Neuronal stem cell (in vitro differentiated cells): ENCODE measurements at regions not wholly inside any gene's neighbourhood (a gene's known extent, or its start where the extent isn't known, plus 50 kb on each side); places are given as distances from the start of the nearest gene placed in this dataset.

ENCODE experiments used
- DNase-seq: peaks from one replicate; pipeline ENCODE4 v3.0.0-alpha.2; 2013; ENCODE audit warnings: low spot score
- H2AFZ ChIP-seq: one replicate; pipeline ENCODE4 v1.6.1; 2013; ENCODE audit warnings: mild to moderate bottlenecking, low read length, inconsistent platforms
- H2AK5ac ChIP-seq: 2 replicates; pipeline ENCODE4 v1.6.1; 2013; ENCODE audit warnings: low read depth, mild to moderate bottlenecking, inconsistent platforms, low read length, moderate library complexity, mixed read lengths
- H2BK120ac ChIP-seq: 2 replicates; pipeline ENCODE4 v1.6.1; 2013; ENCODE audit warnings: low read depth, mild to moderate bottlenecking, inconsistent platforms, low read length, moderate library complexity, mixed read lengths
- H2BK12ac ChIP-seq: one replicate; pipeline ENCODE4 v1.6.1; 2013; ENCODE audit warnings: low read length, inconsistent platforms
- H2BK15ac ChIP-seq: 2 replicates; pipeline ENCODE4 v1.6.1; 2013; ENCODE audit warnings: mild to moderate bottlenecking, low read length, inconsistent platforms, mixed read lengths
- H2BK5ac ChIP-seq: one replicate; pipeline ENCODE4 v1.6.1; 2013; ENCODE audit warnings: inconsistent platforms, mild to moderate bottlenecking, low read length, moderate library complexity
- H3K14ac ChIP-seq: one replicate; pipeline ENCODE4 v1.6.1; 2013; ENCODE audit warnings: low read length, inconsistent platforms
- H3K18ac ChIP-seq: 2 replicates; pipeline ENCODE4 v1.6.1; 2013; ENCODE audit warnings: low read length, inconsistent platforms
- H3K23ac ChIP-seq: 2 replicates; pipeline ENCODE4 v1.6.1; 2013; ENCODE audit warnings: low read depth, mild to moderate bottlenecking, mixed read lengths, low read length, inconsistent platforms; ENCODE audit not compliant: poor library complexity
- H3K27ac ChIP-seq: replicated peaks from 3 replicates; pipeline ENCODE4 v1.5.1; 2013; ENCODE audit warnings: low read length, inconsistent platforms
- H3K27me3 ChIP-seq, 3 experiments: 2 replicates each; pipeline ENCODE4 v1.6.1; 2013; ENCODE audit warnings: low read length in 3 of 3, mild to moderate bottlenecking in 2 of 3, inconsistent platforms in 1 of 3, low read depth in 1 of 3, mixed read lengths in 1 of 3, moderate library complexity in 1 of 3; ENCODE audit not compliant: control insufficient read depth in 3 of 3, insufficient read depth in 3 of 3
- H3K36me3 ChIP-seq, 2 donors: replicated peaks in 1 of 2; 2 replicates each; pipeline ENCODE4 v1.6.1; 2013; ENCODE audit warnings: low read length in 2 of 2; ENCODE audit not compliant: control insufficient read depth in 2 of 2, insufficient read depth in 2 of 2
- H3K4ac ChIP-seq: 2 replicates; pipeline ENCODE4 v1.6.1; 2013; ENCODE audit warnings: inconsistent platforms, mild to moderate bottlenecking, low read length, moderate library complexity
- H3K4me1 ChIP-seq, 2 donors: 1 replicate in 1 of 2; 2 replicates in 1 of 2; pipeline ENCODE4 v1.6.1; 2013; ENCODE audit warnings: low read length in 2 of 2, low read depth in 1 of 2; ENCODE audit not compliant: control insufficient read depth in 2 of 2, insufficient read depth in 1 of 2
- H3K4me2 ChIP-seq: one replicate; pipeline ENCODE4 v1.6.1; 2013; ENCODE audit warnings: mild to moderate bottlenecking, low read length, inconsistent platforms; ENCODE audit not compliant: insufficient read depth, poor library complexity, severe bottlenecking
- H3K4me3 ChIP-seq, 2 donors: 2 replicates each; pipeline ENCODE4 v1.5.1; 2013; ENCODE audit warnings: low read length in 2 of 2, mild to moderate bottlenecking in 2 of 2, inconsistent platforms in 1 of 2, moderate library complexity in 1 of 2
- H3K79me1 ChIP-seq: one replicate; pipeline ENCODE4 v1.6.1; 2013; ENCODE audit warnings: low read depth, mild to moderate bottlenecking, inconsistent platforms, low read length, moderate library complexity
- H3K9ac ChIP-seq: one replicate; pipeline ENCODE4 v1.6.1; 2013; ENCODE audit warnings: mild to moderate bottlenecking, low read depth, low read length, inconsistent platforms; ENCODE audit not compliant: poor library complexity
- H3K9me3 ChIP-seq, 2 donors: replicated peaks in 1 of 2; 2 replicates each; pipeline versions ENCODE3 to v1.6.1; 2013; ENCODE audit warnings: low read length in 2 of 2, mild to moderate bottlenecking in 2 of 2, inconsistent platforms in 1 of 2, low read depth in 1 of 2, mixed read lengths in 1 of 2, moderate library complexity in 1 of 2; ENCODE audit not compliant: control insufficient read depth in 2 of 2, insufficient read depth in 1 of 2
- H4K8ac ChIP-seq: one replicate; pipeline ENCODE4 v1.6.1; 2013; ENCODE audit warnings: low read depth, mild to moderate bottlenecking, inconsistent platforms, low read length, moderate library complexity
- H4K91ac ChIP-seq: one replicate; pipeline ENCODE4 v1.6.1; 2013; ENCODE audit warnings: low read length, low read depth, mild to moderate bottlenecking, inconsistent platforms; ENCODE audit not compliant: poor library complexity
- WGBS, 2 donors: extraction: QIAGEN DNeasy Blood & Tissue Kit; methylation state at CpG; one replicate each; pipeline ENCODE4 v1.1.7; 2013; ENCODE audit warnings: missing lambda C conversion rate in 2 of 2, mixed read lengths in 1 of 2; ENCODE audit not compliant: insufficient read length in 2 of 2, insufficient replicate concordance in 1 of 2; ENCODE audit errors: extremely low coverage in 2 of 2; 5-methylcytosine and 5-hydroxymethylcytosine counted together

DNA sequence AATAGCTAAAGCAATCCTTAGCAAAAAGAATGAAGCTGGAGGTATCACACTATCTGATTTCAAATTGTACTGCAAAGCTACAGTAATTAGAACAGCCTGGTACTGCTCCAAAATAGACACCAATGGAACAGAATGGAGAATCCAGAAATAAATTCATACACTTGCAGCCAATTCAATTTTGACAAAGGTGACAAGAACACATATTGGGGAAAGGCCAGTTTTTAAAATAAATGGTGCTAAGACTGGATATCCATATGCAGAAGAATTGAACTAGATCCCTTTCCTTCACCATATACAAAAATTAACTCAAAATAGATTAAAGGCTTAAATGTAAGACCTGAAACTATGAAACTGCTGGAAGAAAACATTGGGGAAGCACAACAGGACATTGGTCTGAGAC lies 748.5 kb downstream of the DNAJB9 start:
- no peak overlapping the region for H2AK5ac ChIP-seq
- no peaks in the 10 kb centered on the region for H3K36me3 ChIP-seq
- H2BK12ac ChIP-seq = no peak overlapping the region
- no peak overlapping the region for H3K18ac ChIP-seq
- H3K14ac ChIP-seq = no peak overlapping the region
- no peaks in the 10 kb centered on the region for H3K27me3 ChIP-seq
- DNase-seq = no peak
- no peak overlapping the region for H3K9ac ChIP-seq
- H3K4me2 ChIP-seq = no peak overlapping the region
- H3K27ac ChIP-seq = no peak overlapping the region
- no peak overlapping the region for H2AFZ ChIP-seq
- no peak overlapping the region for H3K23ac ChIP-seq
- no peak overlapping the region for H2BK15ac ChIP-seq
- no peak overlapping the region for H4K91ac ChIP-seq
- no peak overlapping the region for H3K4me3 ChIP-seq
- no peak overlapping the region for H4K8ac ChIP-seq
- H3K9me3 ChIP-seq = no peaks in the 10 kb centered on the region
- no peak overlapping the region for H2BK5ac ChIP-seq
- H2BK120ac ChIP-seq = no peak overlapping the region
- H3K4ac ChIP-seq = no peak overlapping the region
- no peaks in the 10 kb centered on the region for H3K79me1 ChIP-seq
- no peaks in the 10 kb centered on the region for H3K4me1 ChIP-seq

DNA sequence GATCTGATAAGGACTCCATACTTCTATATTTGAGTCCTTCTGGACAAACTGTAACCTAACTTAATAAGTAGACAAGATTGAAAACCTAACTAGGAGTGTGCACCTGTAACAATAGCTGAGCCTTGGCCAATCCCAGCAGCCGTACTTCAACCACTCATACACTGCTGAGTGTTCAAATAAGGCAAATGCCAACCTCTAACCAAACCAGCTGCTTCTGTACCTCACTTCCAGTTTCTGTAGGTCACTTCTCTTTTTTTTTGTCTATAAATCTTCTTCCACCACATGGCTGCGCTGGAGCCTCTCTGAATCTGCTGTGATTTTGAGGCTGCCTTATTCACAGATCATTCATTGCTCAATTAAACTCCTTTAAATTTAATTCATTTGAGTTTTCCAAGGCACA lies 753.2 kb downstream of the DNAJB9 start:
- DNase-seq = no peak

DNA sequence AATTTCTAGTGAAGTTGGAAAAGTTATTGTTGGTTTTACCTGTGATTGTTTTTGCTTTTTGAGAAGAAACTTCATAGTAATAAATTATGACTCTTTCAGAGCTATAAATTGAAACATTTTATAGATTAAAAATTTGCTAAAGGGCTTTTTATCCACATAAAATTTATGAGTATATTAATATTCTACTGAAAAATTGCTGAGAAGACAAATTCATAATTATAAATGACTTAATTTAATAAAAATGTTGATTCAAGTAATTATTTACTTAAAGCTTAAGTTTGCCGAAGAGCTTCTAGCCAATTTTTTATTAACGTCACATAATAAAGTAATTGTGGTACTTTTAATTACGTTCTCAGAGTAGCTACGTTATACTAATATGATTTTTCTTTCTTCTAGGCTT lies 761.7 kb downstream of the DNAJB9 start:
- H3K4me3 ChIP-seq = no peak overlapping the region
- no peak overlapping the region for H4K8ac ChIP-seq
- no peaks in the 10 kb centered on the region for H3K79me1 ChIP-seq
- no peak overlapping the region for H3K23ac ChIP-seq
- no peak overlapping the region for H2AFZ ChIP-seq
- H2AK5ac ChIP-seq = no peak overlapping the region
- H3K27me3 ChIP-seq = no peaks in the 10 kb centered on the region
- H3K4ac ChIP-seq = no peak overlapping the region
- no peak overlapping the region for H4K91ac ChIP-seq
- no peak overlapping the region for H3K18ac ChIP-seq
- H2BK120ac ChIP-seq = no peak overlapping the region
- no peaks in the 10 kb centered on the region for H3K4me1 ChIP-seq
- no peak overlapping the region for H2BK15ac ChIP-seq
- no peaks in the 10 kb centered on the region for H3K36me3 ChIP-seq
- H3K9me3 ChIP-seq = no peaks in the 10 kb centered on the region
- no peak overlapping the region for H2BK5ac ChIP-seq
- no peak for DNase-seq
- no peak overlapping the region for H3K4me2 ChIP-seq
- WGBS, 2 donors = no CpG with 5 or more reads among the region's 4 CpGs
- no peak overlapping the region for H3K14ac ChIP-seq
- H3K27ac ChIP-seq = no peak overlapping the region
- no peak overlapping the region for H2BK12ac ChIP-seq
- H3K9ac ChIP-seq = no peak overlapping the region

More for the DNA sequence above, 753.2 kb downstream of the DNAJB9 start:
- no CpG with 5 or more reads among the region's 2 CpGs for WGBS, 2 donors
- Histone ChIP-seq H3K4me2 (no peak overlapping the region), H3K36me3 (no peaks in the 10 kb centered on the region), H2BK120ac (no peak overlapping the region), H2AK5ac (no peak overlapping the region), H3K23ac (no peak overlapping the region), H2BK5ac (no peak overlapping the region), H2BK15ac (no peak overlapping the region), H2BK12ac (no peak overlapping the region), H3K18ac (no peak overlapping the region), H3K14ac (no peak overlapping the region), H2AFZ (no peak overlapping the region), H3K4ac (no peak overlapping the region), H4K91ac (no peak overlapping the region), H3K27ac (no peak overlapping the region), H3K4me1 (no peaks in the 10 kb centered on the region), H3K9ac (no peak overlapping the region), H3K79me1 (no peaks in the 10 kb centered on the region), H3K27me3 (no peaks in the 10 kb centered on the region), H3K4me3 (no peak overlapping the region), H4K8ac (no peak overlapping the region), H3K9me3 (no peaks in the 10 kb centered on the region)

DNA sequence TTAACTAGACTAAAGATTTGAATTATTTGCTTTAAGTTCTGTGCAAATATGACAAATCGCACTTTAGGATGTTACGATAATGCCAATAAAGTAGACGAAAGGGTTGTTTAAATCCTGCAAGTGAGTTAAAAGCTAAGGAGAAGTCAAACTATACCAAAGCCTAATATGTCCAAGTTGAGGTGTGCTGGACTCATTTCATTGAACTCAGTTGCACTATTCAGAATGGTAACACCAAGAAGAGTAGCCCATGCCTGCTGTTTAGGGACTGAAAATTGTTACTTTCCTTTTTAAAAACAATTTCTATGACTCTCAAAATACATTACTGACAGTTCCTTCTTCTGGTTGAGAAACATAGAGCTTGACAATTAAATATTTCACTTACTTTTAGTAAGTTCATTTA lies 766.3 kb downstream of the DNAJB9 start:
- Histone ChIP-seq H3K23ac (no peak overlapping the region), H2AK5ac (no peak overlapping the region), H3K4me2 (no peak overlapping the region), H3K27ac (no peak overlapping the region), H2BK5ac (no peak overlapping the region), H3K9ac (no peak overlapping the region), H3K4me3 (no peak overlapping the region), H4K91ac (no peak overlapping the region), H3K14ac (no peak overlapping the region), H3K4ac (no peak overlapping the region), H3K18ac (no peak overlapping the region), H2AFZ (no peak overlapping the region), H4K8ac (no peak overlapping the region), H2BK120ac (no peak overlapping the region), H3K36me3 (no peaks in the 10 kb centered on the region), H3K27me3 (no peaks in the 10 kb centered on the region), H2BK12ac (no peak overlapping the region), H3K79me1 (no peaks in the 10 kb centered on the region), H2BK15ac (no peak overlapping the region), H3K4me1 (no peaks in the 10 kb centered on the region), H3K9me3 (no peaks in the 10 kb centered on the region)
- no peak for DNase-seq
- WGBS, 2 donors = no CpG with 5 or more reads among the region's 3 CpGs
